NCI-H69 (cell line): ENCODE measurements at regions not wholly inside any gene's neighbourhood (a gene's known extent, or its start where the extent isn't known, plus 50 kb on each side); places are given as distances from the start of the nearest gene placed in this dataset.

Experiments used
- DNase-seq: peaks from one replicate; lab custom pipeline; 2025; lab: John Stamatoyannopoulos, UW

DNA sequence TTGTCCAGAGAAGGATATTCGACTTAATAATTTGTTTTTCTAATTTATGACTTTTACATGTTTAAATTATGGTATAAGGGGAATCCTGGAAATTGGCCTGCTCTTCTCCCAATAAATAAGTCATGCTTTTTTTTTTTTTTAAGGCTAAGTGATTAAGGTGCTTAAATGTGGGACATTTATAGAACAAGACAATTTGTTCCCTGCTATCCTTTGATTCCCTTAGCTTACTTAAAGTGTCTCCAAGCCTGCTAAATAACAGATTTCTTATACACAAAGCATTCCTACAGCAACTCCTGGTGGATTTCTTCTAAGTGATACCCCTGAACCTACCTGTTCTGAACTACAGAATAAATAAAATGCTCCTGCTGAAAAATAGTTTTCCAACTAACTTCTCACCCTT lies 233.0 kb upstream of the UGT8 start:
- DNase-seq = no peak

DNA sequence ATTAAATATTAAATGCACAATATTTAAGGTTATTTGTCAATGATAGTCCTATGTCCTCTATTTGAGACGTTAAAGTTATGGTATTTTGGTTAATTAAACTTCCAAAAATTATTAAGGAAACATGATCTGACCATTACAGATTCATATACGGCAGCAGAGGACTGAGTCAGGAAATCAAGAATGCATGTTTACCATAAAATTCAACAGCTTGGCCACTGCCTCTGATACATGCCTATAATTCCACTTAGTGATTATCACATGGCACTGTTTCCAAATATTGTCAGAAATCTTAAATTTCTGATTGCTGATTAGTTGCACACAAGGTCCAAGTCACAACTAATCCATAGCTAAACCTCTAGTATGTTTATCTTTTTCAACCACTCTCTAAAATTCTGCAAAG lies 232.2 kb upstream of the UGT8 start:
- DNase-seq = no peak

DNA sequence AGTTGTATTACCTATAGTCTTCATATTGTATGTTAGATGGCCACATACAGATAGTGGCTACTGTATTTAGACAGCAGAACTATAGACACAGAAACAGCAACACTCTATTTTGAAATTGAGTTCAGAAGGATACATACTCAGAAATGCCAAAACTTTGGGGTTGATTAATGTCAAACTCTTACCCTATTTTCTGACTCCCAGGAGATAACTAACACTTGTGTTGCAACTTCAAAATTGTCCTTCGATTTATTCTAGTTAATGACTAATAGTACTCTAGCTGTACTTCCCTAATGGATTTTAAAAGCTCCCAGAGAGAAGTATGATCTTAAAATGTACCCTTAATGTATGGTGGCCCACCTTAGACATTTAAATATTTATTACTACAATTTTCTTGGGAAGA lies 229.9 kb upstream of the UGT8 start:
- no peak for DNase-seq

DNA sequence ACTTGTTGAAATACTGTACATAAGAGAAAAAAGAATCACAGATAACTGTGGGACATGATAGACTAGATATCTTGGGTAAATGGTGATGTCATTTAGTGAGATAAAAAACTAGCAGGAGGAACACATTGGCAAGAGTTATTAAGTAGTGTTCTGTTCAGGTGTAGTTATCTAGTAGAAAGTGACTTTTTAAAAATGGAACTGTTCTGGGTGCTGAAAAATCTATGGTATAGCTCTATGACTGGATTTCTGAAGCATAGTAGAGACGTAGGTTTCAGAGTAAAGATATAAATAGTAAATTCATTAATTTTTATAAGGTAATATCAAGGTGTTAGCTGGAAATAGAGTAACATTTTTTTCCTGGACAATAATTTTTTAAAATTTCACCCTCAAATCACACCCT lies 225.1 kb upstream of the UGT8 start:
- DNase-seq = no peak

DNA sequence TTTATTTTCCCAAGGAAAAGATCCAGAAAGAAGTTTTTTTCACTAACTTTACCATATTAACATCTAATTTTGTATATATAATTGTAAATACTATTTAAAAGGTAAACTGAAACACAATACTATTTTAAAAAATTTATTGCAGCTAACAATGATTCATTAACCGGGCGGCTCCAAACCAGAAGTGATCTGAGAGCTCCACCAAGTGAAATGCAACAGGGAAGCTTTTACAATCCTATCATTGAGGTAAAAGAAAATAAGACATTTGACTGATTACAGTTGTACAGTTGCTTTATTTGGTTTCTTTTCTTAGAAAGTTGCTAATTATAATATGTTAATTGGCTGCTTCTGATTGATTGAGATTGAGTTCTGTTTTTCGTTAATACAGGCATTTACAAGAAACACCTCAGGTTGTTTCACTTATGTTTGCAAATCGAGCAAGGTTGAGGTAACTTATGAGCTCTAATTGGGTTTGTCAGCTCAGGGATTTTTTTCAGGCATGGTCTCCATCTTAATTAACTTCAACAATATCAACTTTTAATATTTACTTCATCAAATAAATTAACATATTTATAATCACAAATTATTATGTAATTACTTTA lies 220.2 kb upstream of the UGT8 start:
- DNase-seq = peak; percentile 64

DNA sequence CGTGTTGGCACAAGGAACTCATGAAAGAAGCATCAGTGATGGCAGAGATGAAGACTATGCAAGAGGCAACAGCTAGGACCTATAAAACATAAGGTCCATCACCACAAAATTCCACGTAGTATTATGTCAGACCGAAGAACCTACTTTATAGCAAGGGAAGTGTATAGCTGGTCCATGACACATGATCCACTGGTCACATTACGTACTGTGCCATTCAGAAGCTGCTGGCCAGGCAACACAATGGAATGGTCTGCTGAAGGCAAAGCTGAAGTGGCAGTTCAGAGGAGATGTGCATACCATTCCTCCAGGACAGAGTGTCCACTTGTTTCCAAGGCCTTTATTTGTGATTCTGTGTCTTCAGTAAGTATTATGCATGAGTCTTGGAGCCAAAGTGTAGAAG lies 215.5 kb upstream of the UGT8 start:
- DNase-seq = no peak

DNA sequence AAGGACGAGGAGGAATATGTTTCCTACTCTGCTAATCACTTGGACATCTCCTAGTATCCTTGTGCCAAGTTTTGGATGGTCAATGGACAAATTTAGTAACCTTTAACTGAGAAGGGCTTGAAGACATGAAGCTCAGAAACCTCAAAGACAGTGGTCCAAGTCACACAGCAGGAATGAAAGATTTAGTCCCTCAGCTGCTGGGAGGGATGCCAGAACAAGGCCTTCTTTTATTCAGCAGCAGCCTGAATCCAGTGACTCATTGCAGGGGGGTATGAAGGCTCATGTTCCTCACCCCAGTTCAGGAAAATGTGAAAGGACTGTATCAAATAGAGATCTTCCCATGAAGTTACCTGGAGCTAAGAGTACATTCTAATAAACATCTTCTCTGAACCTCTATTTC lies 214.9 kb upstream of the UGT8 start:
- DNase-seq = peak; percentile 54

DNA sequence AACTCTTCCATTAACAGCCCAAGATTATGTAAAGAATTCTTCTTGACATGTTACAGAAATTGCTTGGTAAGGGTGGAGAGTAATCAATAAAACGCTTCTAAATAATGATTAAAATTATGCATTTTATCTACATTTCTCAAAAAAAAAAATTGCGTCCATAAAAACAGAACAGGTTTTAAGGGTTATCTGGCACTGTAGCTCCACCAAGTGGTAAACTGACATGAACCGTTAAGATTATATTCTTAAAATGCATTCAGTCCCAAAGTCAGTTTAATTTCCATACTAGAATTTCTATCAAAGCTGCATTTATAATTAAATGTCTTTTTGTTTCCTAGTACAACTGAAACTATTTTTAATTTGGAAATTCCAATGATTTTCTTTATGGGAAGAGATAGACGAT lies 214.0 kb upstream of the UGT8 start:
- peak; percentile 56 for DNase-seq

DNA sequence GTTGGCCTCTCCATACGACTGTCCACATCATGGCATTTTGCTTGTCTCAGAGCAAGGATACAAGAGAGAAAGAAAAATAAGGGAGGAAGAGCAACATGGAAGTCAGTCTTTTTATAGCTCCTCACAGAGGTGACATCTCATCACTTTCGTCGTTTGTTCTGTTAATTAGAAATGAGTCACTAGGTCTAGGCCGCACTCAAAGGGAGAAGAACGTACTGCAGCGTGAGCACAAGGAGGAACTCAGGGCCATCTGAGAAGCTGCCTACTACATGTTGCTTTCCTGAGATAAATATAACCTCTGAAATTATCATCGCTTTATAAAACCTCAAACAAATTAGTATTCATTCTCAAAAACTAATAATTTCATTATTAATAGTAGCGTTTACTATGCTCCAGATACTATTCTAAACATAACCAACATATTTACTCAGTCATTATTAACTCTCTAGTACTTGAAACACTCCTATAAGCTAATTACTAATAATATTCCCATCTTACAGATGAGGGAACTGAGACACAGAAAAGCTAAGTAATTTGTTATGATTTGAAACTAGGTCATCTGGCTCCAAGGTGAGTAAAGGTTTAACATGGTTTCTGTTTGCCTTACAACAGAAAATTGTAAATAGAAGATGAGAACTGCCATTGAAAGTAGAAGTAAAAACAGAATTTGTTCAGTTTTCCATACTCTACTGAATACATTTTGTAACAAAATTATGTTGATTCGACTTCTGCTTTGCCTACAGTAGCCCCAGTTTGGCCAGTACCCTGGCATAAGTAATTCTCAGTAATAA lies 213.2 kb upstream of the UGT8 start:
- DNase-seq = peak; percentile 13

DNA sequence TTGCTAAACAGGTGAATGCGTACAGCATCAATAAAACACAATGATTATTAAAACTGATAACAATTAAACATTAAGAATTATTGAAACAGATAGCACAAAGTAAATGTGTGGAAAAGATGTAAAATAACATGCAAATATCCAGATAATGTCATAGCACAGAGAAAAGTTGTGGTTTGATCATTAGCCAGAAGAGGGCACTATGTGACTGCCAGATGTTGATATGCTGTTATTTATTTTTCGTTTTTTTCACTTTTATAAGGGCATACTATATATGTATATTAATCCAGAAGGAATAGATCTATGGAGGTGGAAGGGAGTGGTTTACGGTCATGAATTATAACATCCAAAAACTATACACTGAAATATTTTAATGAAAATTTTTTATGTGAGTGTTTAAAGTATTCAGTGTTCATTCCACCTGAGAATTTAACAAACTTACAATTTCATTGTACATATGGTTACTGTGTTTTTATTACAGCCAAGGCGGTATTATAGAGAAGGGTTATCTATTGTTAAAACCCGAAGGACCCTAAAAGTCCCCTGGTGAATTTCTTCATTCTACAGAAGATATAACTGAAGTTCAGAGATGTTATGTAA lies 211.9 kb upstream of the UGT8 start:
- peak; percentile 33 for DNase-seq

DNA sequence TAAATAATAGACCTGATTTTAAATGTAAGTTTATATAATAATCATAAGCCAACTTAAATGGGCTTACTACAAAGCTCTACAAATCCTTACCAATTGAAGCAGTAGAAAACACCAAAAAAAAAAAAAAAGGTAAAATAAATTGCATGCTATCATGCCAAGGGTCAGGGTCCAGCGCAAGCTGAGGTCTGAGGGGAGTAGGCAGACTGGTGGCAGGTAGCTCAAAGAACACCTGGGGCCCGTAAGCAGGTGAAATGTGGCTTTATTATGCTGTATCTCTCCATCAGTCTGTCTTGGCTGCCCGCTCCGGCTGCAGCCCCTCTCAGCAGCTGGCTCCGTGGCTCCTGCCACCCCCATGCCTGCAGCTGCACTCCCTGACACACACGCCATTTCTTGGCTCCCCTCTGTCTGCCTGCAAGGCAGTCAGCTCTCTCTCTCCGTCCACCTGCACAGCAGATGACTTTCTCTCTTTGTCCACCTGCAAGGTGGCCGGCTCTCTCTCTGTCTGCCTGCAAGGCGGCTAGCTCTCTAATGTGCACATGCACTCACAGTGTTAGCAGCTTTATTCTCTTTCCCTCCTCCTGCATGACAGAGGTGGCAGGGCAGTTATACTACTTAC lies 209.4 kb upstream of the UGT8 start:
- DNase-seq = peak; percentile 75

DNA sequence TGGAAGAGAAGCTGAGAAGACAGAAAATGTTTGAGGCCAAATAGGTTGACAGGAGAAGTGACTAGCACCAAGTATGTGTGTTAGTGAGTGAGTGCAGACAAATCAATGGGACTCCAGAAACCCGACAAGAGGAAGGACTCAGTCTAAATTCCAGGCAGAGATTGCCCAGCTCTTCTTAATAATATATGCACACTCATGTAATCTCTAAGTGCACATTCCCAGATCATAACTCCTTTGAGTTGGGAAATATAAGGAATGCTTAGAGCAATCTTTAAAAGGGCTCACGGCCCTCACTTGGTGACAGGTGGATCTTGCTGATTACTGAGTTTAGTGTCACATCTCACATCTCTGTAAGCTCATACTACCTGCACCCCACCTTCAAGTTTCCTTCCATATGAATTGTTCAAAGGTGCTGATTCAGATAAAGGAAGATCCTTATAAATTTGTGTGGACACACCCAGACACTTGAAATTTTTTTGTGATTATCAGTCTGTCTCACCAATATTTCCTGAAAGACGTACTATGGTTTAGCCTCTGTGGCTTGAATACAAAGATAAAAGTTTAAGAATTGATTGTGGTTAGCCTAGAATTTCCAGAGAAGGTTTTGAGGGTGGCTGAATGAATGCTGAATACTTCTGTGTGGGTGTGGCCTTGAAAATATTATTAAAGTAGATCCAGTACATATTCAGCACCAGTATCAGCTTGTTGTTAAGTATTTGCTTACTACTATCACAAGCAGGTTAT lies 205.1 kb upstream of the UGT8 start:
- DNase-seq = no peak

DNA sequence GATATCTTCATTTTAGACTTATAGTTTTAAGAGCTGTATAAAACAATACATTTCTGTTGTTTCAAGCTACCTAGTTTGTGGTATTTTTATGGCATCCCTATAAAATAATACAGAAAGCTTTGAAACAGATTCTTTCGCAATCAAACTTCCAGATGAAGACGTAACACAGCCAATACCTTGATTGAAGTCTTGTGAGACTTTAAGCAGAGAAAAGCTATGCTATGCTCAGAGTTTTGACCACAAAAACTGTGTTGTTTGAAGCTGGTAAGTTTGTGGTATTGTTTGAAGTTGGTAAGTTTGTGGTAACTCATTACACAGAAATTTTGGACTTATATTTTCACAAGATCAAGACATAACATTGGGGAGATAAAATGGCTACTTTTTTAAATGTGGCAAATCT lies 201.8 kb upstream of the UGT8 start:
- no peak for DNase-seq

DNA sequence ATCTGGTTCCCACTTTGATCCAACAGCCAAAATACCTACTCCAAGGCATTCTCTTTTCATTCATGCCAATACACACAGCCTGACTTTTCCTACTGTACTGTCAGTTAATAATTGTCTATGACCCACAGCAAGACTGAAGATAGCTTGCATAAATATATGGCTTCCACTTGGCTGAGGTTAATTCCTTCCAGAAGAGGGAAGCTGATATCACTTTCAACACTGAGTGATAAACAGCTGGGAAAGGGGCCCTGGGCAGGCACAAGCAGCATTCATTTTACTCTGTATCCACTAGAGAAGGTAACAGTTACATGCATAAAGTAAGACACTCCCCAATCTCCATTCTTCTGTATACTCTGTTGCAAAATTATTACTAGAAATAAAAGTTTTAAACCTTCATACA lies 200.2 kb upstream of the UGT8 start:
- peak; percentile 36 for DNase-seq

DNA sequence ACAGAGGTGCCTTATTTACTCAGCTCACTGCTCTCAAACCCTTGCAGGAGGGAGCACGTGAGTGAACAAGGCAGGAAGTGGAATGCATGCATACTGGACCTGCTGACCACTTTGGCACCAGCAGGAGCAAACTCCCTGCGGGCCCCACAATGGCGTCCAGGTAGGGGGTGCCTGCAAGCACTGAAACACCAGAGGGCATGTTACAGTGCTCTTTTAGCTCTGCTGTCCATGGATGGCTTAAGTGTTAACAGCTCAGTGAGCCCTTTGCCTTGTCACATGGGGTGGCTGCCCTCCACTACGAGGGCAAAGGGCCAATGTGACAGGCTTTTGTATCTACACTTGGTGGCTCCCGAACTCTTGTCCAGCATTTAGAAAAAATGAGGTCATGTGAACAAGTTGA lies 199.5 kb upstream of the UGT8 start:
- peak; percentile 87 for DNase-seq

DNA sequence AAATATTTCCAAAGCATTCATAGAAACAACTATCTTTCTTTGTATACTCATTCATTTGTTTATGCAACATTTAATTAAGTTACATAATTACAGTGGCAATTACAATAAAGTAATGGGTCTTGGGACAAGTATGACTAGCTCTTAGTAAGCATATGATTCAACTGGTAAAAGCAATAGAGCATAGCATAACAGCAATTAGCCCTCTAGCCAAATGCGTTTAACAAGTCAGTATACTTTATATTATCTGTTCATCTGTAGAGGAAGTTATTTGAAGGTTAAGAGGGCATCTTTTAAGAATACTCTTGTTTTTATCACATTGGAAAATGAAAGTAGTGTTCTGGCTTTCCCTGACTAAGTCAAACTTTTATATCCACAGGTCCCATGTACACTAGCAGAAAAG lies 198.1 kb upstream of the UGT8 start:
- peak; percentile 86 for DNase-seq

DNA sequence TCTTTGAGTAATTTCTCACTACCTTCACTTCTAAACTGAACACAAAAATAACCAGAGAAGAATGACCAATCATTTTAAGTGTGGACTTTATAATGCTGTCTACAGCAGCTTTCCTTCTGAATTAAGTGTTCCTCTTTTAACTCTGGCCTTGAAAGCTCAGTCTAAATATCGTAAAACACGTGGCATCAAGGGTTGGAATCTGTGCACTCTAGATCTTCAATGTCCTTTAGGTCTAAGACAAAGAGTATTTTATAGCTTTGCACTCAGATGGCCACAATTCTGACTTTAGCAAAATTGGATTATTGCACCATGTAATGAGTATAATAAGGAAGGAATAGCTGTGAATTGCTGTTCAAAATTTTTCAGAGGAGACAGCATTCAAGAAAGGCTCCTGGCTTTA lies 197.1 kb upstream of the UGT8 start:
- DNase-seq = no peak

DNA sequence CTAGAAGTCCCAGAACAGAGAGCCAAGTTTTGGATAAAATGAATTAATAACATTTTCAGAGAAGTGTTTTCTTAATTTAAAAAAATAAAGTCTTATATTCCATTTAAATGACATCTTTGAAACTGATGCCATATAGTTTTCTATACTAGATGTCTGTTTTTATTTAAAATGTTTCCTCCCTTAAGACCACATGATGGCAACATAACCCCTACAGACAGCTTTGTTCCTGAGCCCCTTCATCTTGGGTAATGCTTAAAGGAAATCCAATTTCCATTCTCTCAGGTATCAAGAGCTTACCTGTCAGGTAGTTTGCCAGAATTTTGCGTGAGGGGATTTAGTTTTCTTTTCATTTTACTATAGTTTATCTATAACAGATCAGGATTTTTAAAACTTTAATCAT lies 181.4 kb upstream of the UGT8 start:
- peak; percentile 82 for DNase-seq

DNA sequence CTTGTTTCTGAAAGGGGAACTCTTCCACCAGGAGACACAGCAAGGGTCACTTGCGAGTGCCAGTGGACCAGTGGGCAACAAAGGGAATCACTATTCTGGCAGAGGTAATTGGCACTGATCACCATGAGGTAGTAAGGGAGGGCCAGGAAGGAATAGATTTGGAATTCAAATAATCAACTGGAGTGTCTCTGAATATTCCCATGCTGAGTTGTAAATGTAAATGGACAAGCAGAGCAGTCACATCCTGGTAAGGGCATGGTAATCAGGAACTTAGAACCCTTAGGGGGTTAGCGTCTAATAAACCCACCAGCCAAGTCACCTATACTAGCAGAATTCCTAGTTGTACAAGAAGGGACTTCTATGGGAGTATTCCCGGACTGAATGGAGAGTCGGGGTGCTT lies 178.5 kb upstream of the UGT8 start:
- no peak for DNase-seq

DNA sequence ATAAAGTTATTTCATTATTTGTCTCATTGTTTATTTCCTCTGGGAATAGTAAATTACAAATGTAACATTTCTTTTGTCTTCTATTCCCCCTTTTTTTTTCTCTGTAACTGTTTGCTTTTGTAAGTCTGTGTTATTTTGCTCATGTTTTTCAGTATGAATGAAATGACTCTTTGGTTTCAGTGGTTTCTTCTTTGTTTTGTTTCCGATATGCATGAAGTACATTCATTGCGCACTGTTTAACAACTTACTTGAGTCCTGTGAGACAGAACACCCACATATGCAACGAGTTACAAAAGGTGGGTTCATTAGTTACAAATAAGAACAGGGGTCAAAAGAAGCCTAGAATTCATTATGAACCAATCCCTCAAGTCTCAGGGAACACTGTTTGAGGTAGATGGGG lies 175.0 kb upstream of the UGT8 start:
- DNase-seq = no peak

DNA sequence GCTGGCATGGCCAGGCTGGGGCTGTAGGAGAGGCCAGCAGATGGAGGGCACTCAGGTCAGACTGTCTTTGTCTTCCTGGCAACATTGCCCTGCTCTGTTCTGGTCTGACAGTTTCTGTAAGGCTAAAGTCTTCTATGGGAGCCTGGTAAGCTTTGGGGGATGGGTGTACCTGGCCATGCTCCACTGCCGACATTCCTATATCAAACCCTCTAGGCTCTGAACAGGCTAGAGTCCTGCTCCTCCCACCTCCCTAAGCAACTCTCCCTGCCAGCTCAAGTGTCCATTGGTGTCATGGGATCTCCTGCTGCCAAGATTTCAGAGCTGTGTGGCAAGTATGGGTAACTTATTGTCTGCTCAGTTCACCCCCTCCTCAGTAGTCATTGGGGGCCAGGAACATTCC lies 163.5 kb upstream of the UGT8 start:
- no peak for DNase-seq

DNA sequence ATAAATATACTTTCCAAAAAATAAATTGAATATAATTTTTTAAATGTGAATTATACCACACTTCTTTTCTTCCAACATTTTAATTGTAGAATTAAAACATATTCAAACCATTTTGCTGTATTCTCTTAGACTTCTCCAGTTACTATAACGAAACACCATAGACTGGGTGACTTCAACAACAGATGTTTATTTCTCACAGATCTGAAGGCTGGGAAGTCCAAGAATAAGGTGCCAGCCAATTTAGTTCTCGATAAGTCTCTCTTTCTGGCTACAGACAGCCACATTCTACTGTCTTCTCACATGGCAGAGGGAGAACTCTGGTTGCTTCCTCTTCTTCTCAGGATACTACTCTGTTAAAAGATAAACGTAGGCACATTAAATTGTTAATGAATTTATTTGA lies 155.8 kb upstream of the UGT8 start:
- DNase-seq = no peak

DNA sequence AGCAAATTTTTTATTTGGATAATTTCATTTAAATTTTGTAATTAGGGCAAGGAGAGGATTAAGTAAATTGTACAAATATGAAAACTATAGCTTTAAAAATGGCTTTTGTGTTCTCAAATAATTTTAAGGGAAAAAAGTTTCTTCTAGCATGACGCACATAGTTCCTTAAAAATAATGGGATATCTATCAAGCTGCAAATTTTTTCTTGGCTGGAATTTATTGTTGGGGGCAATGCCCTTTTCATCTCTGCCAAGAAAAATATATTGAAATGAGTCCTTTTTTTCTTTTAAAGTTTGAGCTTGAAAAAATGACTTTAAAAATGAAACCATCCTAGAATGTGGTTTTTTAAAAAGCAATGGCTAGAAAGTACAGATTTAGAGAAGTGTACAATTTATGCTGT lies 154.4 kb upstream of the UGT8 start:
- no peak for DNase-seq
